Myocyte (in vitro differentiated cells): ENCODE measurements at regions not wholly inside any gene's neighbourhood (a gene's known extent, or its start where the extent isn't known, plus 50 kb on each side); places are given as distances from the start of the nearest gene placed in this dataset.
"Not testable (repeated sequence)": the region's sequence is repeated elsewhere in the genome, so short reads cannot be mapped to it uniquely, and the experiment has no call there.

Source experiments
- DNase-seq: peaks from one replicate; pipeline ENCODE4 v3.0.0-alpha.2; 2012; ENCODE audit warnings: low read depth

- no peak for DNase-seq
Observed at GRCh38 chr9:10835791-10836463, 223.1 kb upstream of the PTPRD start.

DNA sequence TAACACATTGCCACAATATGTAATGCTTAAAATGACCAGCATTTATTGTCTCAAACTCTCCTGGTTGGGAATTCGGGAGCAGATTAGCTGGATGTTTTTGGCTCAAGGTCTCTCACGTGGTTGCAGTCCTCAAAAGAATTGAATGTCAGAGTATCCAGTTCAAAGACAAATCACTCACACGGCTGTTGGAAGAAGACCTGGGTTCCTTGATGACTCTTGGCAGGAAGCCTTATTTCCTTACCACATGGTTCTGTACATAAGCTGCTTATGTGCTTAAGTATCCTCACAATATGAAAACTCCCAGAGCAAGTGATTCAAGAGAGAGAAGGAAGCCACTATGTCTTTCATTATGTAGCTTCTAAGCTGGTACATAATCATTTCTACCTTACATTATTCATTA, 230.3 kb upstream of the PTPRD start:
- no peak for DNase-seq

GRCh38 chr9:10855847-10856246, 243.0 kb upstream of the PTPRD start:
- DNase-seq, result no peak

DNA sequence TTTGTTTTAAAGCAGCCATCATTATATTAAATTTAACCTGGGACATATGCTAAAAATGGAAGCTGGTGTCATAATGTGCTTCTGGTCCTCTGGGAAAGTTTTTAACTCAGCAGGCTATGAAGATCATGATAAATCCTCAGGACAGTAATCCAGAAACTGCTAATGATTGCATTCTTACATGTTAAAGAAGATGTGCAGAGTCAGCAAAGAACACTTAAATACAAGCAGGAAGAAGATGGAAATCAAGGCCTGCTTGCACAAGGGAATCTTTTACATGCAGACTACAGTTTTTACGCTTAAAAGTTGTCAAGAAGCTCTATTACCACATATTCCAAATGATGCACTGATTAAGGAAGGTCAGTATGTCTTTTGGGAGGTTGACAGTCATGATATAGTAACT, 246.0 kb upstream of the PTPRD start:
- no peak for DNase-seq

GRCh38 chr9:10863476-10863875, 250.7 kb upstream of the PTPRD start:
- DNase-seq, result no peak

GRCh38 chr9:10867194-10867593, 254.4 kb upstream of the PTPRD start:
- DNase-seq, result no peak

- no peak for DNase-seq
Observed at GRCh38 chr9:10869687-10870086, 256.9 kb upstream of the PTPRD start.

DNA sequence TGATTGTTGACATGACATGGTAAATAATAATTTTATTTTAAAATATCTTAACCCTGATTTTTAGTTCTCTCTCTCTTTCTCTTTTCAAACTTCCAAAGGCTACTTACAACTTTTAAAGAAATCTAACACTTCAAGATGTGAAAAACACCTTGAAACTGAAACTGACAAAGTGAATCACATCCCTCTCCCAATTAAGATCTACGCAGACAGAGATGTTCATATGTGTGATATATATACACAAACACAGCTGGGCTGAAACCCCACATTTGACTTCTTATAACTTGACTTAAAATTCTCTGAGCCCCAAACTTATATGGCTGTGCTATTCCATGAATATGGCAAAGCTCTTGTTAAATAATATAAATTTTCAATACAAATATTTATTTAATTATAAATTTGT, 261.2 kb upstream of the PTPRD start:
- DNase-seq, result no peak

- no peak for DNase-seq
Observed at GRCh38 chr9:10875752-10876151, 262.9 kb upstream of the PTPRD start.

- DNase-seq, result no peak
Observed at GRCh38 chr9:10876333-10876732, 263.5 kb upstream of the PTPRD start.

GRCh38 chr9:10890266-10890665, 277.5 kb upstream of the PTPRD start:
- DNase-seq, result not testable (repeated sequence)

DNA sequence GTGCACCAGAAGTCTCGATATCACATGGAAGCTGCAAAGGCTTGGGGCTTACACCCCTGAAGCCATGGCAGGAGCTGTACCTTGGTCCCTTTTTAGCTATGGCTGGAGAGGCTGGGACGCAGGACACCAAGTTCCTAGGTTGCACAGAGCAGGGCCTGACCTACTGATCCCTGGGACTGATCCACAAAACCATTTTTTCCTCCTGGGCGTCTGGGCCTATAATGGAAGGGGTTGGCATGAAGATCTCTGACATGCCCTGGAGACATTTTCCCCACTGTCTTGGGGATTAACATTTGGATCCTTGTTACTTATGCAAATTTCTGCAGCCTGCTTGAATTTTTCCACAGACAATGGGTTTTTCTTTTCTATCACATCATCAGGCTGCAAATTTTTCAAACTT, 286.7 kb upstream of the PTPRD start:
- no peak for DNase-seq

GRCh38 chr9:10903969-10904368, 291.2 kb upstream of the PTPRD start:
- DNase-seq, result no peak

GRCh38 chr9:10910779-10911178, 298.0 kb upstream of the PTPRD start:
- DNase-seq, result no peak

- DNase-seq, result no peak
Observed at GRCh38 chr9:10911373-10911772, 298.6 kb upstream of the PTPRD start.

GRCh38 chr9:10917001-10917400, 304.2 kb upstream of the PTPRD start:
- no peak for DNase-seq

- DNase-seq, result no peak
Observed at GRCh38 chr9:10921671-10922070, 308.9 kb upstream of the PTPRD start.

DNA sequence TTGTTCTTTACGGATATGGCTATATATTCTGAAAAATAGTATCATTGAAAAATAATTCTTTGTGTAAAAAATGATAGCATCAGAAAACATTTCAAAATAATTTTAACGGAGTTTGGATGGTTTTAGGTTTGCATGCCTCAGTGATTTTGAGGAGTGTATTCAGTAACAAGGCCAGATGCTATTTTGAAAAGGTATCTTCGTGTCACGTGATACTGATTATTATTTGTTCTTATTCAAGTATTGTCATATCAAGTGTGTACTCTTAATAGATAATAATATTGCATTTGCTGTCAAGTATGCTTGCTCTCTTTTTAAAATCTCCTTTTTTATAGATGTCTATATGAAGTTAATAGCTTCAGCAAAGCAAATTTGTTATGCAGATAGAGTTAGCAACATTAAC, 313.1 kb upstream of the PTPRD start:
- DNase-seq, result no peak

GRCh38 chr9:10928372-10928771, 315.6 kb upstream of the PTPRD start:
- no peak for DNase-seq

- DNase-seq, result no peak
Observed at GRCh38 chr9:10930081-10930480, 317.3 kb upstream of the PTPRD start.

DNA sequence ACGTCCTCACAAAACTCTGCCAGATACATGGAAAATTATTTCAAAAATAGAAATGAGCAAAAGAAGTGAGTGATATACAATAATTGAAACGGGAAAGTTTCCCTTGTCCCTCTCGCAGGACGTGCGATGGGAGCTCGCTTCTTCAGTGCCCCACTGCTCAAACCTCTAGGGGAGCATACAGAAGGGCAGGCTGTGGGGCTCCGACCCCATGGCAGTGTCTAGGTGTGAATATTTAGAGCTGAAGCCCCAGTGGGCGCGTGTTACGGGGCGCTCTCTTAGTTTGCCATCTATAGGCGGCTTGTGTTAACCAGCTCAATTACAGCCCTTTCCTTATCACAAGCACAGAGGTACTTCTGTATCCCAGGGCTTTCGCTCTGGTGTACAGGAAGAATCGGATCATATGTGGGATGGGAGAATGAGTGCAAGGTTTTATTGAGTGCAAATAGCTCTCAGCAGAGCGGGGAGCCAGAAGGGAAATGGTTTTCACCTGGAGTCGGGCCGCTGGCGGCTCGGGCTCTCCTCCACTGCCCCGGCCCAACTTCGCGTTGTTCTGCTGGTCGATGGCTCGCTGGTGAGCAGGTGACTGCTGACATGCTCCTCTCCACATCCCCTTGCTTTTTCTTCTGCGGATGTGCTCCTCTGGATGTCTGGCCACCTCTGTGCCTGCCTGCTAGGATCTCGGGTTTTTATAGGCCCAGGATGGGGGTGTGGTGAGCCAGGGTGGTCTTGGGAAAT, 334.0 kb upstream of the PTPRD start:
- no peak for DNase-seq

DNA sequence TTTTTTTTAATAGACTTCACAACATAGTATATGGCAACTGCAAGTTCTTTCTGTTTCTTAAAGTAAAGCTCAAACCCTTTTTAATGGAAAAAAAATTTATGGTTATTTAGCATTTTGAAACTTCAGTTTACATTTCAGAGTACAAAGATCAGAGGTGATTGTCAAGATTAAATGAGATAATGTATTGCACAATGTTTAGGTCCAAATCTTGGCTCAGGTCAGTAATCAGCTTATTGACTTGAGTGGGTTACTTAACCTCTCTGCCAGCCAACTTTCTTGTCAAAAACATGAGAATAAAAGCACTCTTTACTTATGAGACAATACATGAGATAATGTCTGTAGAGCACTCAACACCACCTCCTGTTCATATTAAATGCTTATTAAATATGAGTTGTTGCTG, 345.1 kb upstream of the PTPRD start:
- no peak for DNase-seq

- DNase-seq, result no peak
Observed at GRCh38 chr9:10961883-10962282, 349.1 kb upstream of the PTPRD start.
